CD4-positive, CD25-positive, alpha-beta regulatory T cell (primary cell): ENCODE measurements at regions not wholly inside any gene's neighbourhood (a gene's known extent, or its start where the extent isn't known, plus 50 kb on each side); places are given as distances from the start of the nearest gene placed in this dataset.

Experiments used
- ATAC-seq, 2 donors: fragments of 150-1000 bp; cut with Tn5 transposase; one replicate each; pipeline ENCODE4 v1.10.0; 2021; ENCODE audit warnings: low read depth in 2 of 2, moderate number of reproducible peaks in 2 of 2, moderate library complexity in 1 of 2
- DNase-seq, 3 donors: peaks; one replicate each; pipeline versions ENCODE4 v3.0.0 to v3.0.0-alpha.2; 2012 to 2022; ENCODE audit warnings: mixed read lengths in 1 of 3
- H3K27ac ChIP-seq: one replicate; pipeline ENCODE4 v1.7.0; 2013; ENCODE audit warnings: mild to moderate bottlenecking, low read length; ENCODE audit not compliant: insufficient read depth, poor library complexity, severe bottlenecking
- H3K27me3 ChIP-seq: one replicate; pipeline ENCODE4 v1.7.0; 2013; ENCODE audit warnings: low read length; ENCODE audit not compliant: control insufficient read depth, insufficient read depth
- H3K36me3 ChIP-seq: one replicate; pipeline ENCODE4 v1.7.0; 2013; ENCODE audit warnings: mild to moderate bottlenecking, low read length, moderate library complexity; ENCODE audit not compliant: control insufficient read depth, insufficient read depth
- H3K4me1 ChIP-seq: 2 replicates; pipeline ENCODE4 v1.7.0; 2013; ENCODE audit warnings: mild to moderate bottlenecking, low read length; ENCODE audit not compliant: insufficient read depth, control insufficient read depth, poor library complexity, severe bottlenecking
- H3K4me3 ChIP-seq: one replicate; pipeline ENCODE4 v1.7.0; 2013; ENCODE audit warnings: low read depth, mild to moderate bottlenecking, low read length, moderate library complexity
- H3K9me3 ChIP-seq, 2 experiments: 1 replicate in 1 of 2; 2 replicates in 1 of 2; pipeline ENCODE4 v1.7.0; 2013; ENCODE audit warnings: low read length in 2 of 2, mild to moderate bottlenecking in 1 of 2, moderate library complexity in 1 of 2; ENCODE audit not compliant: control insufficient read depth in 2 of 2
- H3K27ac Mint-ChIP-seq, 3 donors: one replicate each; pipeline ENCODE4 v1.8.0; 2020 to 2022; ENCODE audit warnings: mild to moderate bottlenecking in 3 of 3, mixed read lengths in 3 of 3, moderate library complexity in 2 of 3
- H3K27me3 Mint-ChIP-seq: one replicate; pipeline ENCODE4 v1.8.0; 2022; ENCODE audit warnings: mild to moderate bottlenecking, mixed read lengths
- H3K36me3 Mint-ChIP-seq: one replicate; pipeline ENCODE4 v1.8.0; 2020; ENCODE audit warnings: mixed read lengths
- H3K4me1 Mint-ChIP-seq, 4 donors: one replicate each; pipeline ENCODE4 v1.8.0; 2020 to 2022; ENCODE audit warnings: mixed read lengths in 4 of 4, mild to moderate bottlenecking in 1 of 4
- H3K4me3 Mint-ChIP-seq, 4 donors: one replicate each; pipeline ENCODE4 v1.8.0; 2020 to 2022; ENCODE audit warnings: mild to moderate bottlenecking in 4 of 4, mixed read lengths in 4 of 4, moderate library complexity in 3 of 4
- H3K9me3 Mint-ChIP-seq, 7 donors: one replicate each; pipeline ENCODE4 v1.8.0; 2020 to 2022; ENCODE audit warnings: mixed read lengths in 7 of 7, mild to moderate bottlenecking in 3 of 7, moderate library complexity in 2 of 7

GRCh38 chr11:72514331-72514730, 80.0 kb upstream of the CLPB start:
- ATAC-seq: no peak
- Histone ChIP-seq H3K36me3 (no peaks in the 10 kb centered on the region), H3K4me1 (peaks cover 8% of the 10 kb centered on the region), H3K4me3 (no peak overlapping the region), H3K9me3 (peaks cover 9 to 13% of the 10 kb centered on the region in 2 experiments), H3K27me3 (peaks cover 2% of the 10 kb centered on the region), H3K27ac (no peak overlapping the region)
- Mint-ChIP-seq H3K4me1 (peaks cover 5 to 9% (median 6%) of the 10 kb centered on the region in 4 donors), H3K27ac (no peak overlapping the region), H3K4me3 (no peak overlapping the region), H3K9me3 (peaks cover 0 to 16% (median 7%) of the 10 kb centered on the region in 7 donors), H3K27me3 (peaks cover 15% of the 10 kb centered on the region), H3K36me3 (peaks cover 4% of the 10 kb centered on the region)
- DNase-seq: no peak

DNA sequence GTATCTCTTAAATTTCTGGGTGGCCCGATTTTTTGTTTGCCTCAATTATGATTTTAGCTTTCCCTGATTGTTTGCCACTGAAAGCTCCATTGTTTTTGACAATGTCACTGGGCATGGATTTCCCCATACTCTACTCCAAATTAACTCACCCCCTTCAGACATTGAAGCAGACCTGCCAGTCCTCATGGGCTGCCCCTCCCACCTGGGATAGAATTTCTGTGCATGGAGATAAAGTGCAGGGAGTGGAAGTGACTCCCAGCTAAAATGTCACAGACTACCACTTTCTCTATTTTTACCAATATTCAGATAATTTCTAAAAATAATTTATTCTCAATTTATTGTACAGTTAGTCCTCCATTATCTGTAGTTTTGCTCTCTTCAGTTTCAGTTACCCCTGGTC, 79.1 kb upstream of the CLPB start:
- H3K36me3 ChIP-seq: no peaks in the 10 kb centered on the region
- Mint-ChIP-seq H3K4me1 (peaks cover 0 to 6% (median 1%) of the 10 kb centered on the region in 4 donors), H3K9me3 (peaks cover 1 to 16% (median 7%) of the 10 kb centered on the region in 7 donors), H3K36me3 (peaks cover 4% of the 10 kb centered on the region), H3K27ac (no peak overlapping the region), H3K4me3 (no peak overlapping the region), H3K27me3 (peaks cover 15% of the 10 kb centered on the region)
- no peak overlapping the region for H3K4me3 ChIP-seq
- H3K27me3 ChIP-seq: peaks cover 2% of the 10 kb centered on the region
- peaks cover 9 to 13% of the 10 kb centered on the region in 2 experiments for H3K9me3 ChIP-seq
- no peaks in the 10 kb centered on the region for H3K4me1 ChIP-seq
- no peak for DNase-seq
- no peak for ATAC-seq
- no peak overlapping the region for H3K27ac ChIP-seq

- peaks cover 3 to 16% (median 7%) of the 10 kb centered on the region in 7 donors for H3K9me3 Mint-ChIP-seq
Measured at GRCh38 chr11:72512956-72513355, 78.6 kb upstream of the CLPB start.

GRCh38 chr11:72511393-72512047, 77.2 kb upstream of the CLPB start:
- Histone ChIP-seq H3K27ac (no peak overlapping the region), H3K36me3 (no peaks in the 10 kb centered on the region), H3K4me3 (no peak overlapping the region), H3K9me3 (peaks cover 9 to 19% of the 10 kb centered on the region in 2 experiments), H3K27me3 (peaks cover 2% of the 10 kb centered on the region), H3K4me1 (no peaks in the 10 kb centered on the region)
- Mint-ChIP-seq H3K4me1 (peaks cover 0 to 8% (median 0%) of the 10 kb centered on the region in 4 donors), H3K9me3 (peaks cover 3 to 24% (median 9%) of the 10 kb centered on the region in 7 donors), H3K27ac (no peak overlapping the region), H3K27me3 (peaks cover 15% of the 10 kb centered on the region), H3K36me3 (peaks cover 9% of the 10 kb centered on the region), H3K4me3 (no peak overlapping the region)
- ATAC-seq: no peak
- DNase-seq: no peak

More at GRCh38 chr11:72512956-72513355, 78.6 kb upstream of the CLPB start:
- H3K4me3 Mint-ChIP-seq: no peak overlapping the region
- no peak overlapping the region for H3K27ac Mint-ChIP-seq
- DNase-seq: no peak
- no peak for ATAC-seq
- peaks cover 0 to 8% (median 1%) of the 10 kb centered on the region in 4 donors for H3K4me1 Mint-ChIP-seq
- Histone ChIP-seq H3K4me3 (no peak overlapping the region), H3K27ac (no peak overlapping the region), H3K36me3 (no peaks in the 10 kb centered on the region), H3K27me3 (peaks cover 2% of the 10 kb centered on the region), H3K9me3 (peaks cover 9 to 13% of the 10 kb centered on the region in 2 experiments), H3K4me1 (no peaks in the 10 kb centered on the region)
- peaks cover 4% of the 10 kb centered on the region for H3K36me3 Mint-ChIP-seq
- peaks cover 15% of the 10 kb centered on the region for H3K27me3 Mint-ChIP-seq

DNA sequence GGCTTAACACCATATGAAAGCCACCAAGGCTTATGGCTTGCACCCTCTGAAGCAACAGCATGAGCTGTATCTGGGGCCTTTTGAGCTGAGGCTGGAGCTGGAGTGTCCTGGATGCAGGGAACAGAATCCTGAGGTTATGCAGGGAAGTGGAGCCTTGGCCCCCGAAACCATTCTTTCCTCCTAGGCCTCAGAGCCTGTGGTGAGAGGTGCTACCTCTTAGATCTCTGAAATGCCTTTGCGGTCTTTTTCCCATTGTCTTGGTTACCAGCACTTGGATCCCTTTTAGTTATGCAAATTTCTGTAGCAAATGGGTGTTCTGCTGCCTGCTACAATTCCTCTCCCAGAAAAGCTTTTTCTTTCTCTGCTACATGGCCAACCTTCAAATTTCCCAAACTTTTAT, 72.7 kb upstream of the CLPB start:
- H3K27me3 Mint-ChIP-seq: peaks cover 19% of the 10 kb centered on the region
- ATAC-seq (no peak), DNase-seq (no peak)
- H3K27ac Mint-ChIP-seq: no peak overlapping the region
- peaks cover 5 to 27% (median 12%) of the 10 kb centered on the region in 7 donors for H3K9me3 Mint-ChIP-seq
- H3K4me3 ChIP-seq: no peak overlapping the region
- H3K4me1 ChIP-seq: no peaks in the 10 kb centered on the region
- H3K27me3 ChIP-seq: no peaks in the 10 kb centered on the region
- peaks cover 9% of the 10 kb centered on the region for H3K36me3 Mint-ChIP-seq
- no peak overlapping the region for H3K4me3 Mint-ChIP-seq
- H3K4me1 Mint-ChIP-seq: peaks cover 0 to 19% (median 0%) of the 10 kb centered on the region in 4 donors
- H3K9me3 ChIP-seq: peaks cover 7 to 19% of the 10 kb centered on the region in 2 experiments
- no peaks in the 10 kb centered on the region for H3K36me3 ChIP-seq
- no peak overlapping the region for H3K27ac ChIP-seq

- Histone ChIP-seq H3K4me3 (no peak overlapping the region), H3K27ac (no peak overlapping the region), H3K27me3 (no peaks in the 10 kb centered on the region), H3K4me1 (no peaks in the 10 kb centered on the region), H3K36me3 (no peaks in the 10 kb centered on the region), H3K9me3 (peaks cover 0 to 3% of the 10 kb centered on the region in 2 experiments)
- H3K27ac Mint-ChIP-seq: no peak overlapping the region
- H3K4me1 Mint-ChIP-seq: peaks cover 0 to 3% (median 0%) of the 10 kb centered on the region in 4 donors
- no peak for DNase-seq
- ATAC-seq: no peak
- peaks cover 0 to 11% (median 6%) of the 10 kb centered on the region in 7 donors for H3K9me3 Mint-ChIP-seq
- H3K4me3 Mint-ChIP-seq: no peak overlapping the region
- H3K27me3 Mint-ChIP-seq: peaks cover 11% of the 10 kb centered on the region
- H3K36me3 Mint-ChIP-seq: peaks cover 4% of the 10 kb centered on the region
Measured at GRCh38 chr11:72497731-72498130, 63.4 kb upstream of the CLPB start.

- peaks cover 0 to 3% (median 0%) of the 10 kb centered on the region in 4 donors for H3K4me1 Mint-ChIP-seq
- no peaks in the 10 kb centered on the region for H3K9me3 ChIP-seq
- H3K36me3 Mint-ChIP-seq: no peaks in the 10 kb centered on the region
- H3K27me3 Mint-ChIP-seq: peaks cover 19% of the 10 kb centered on the region
- no peaks in the 10 kb centered on the region for H3K36me3 ChIP-seq
- H3K27ac ChIP-seq: no peak overlapping the region
- peaks cover 3% of the 10 kb centered on the region for H3K27me3 ChIP-seq
- DNase-seq (no peak), ATAC-seq (no peak)
- H3K27ac Mint-ChIP-seq: no peak overlapping the region
- H3K4me3 Mint-ChIP-seq: no peak overlapping the region
- H3K9me3 Mint-ChIP-seq: no peaks in the 10 kb centered on the region
- H3K4me3 ChIP-seq: no peak overlapping the region
- no peaks in the 10 kb centered on the region for H3K4me1 ChIP-seq
Measured at GRCh38 chr11:72494109-72494429, 59.7 kb upstream of the CLPB start.
